DOHH2 (cell line): ENCODE measurements at regions not wholly inside any gene's neighbourhood (a gene's known extent, or its start where the extent isn't known, plus 50 kb on each side); places are given as distances from the start of the nearest gene placed in this dataset.

ENCODE experiments used
- H3F3A ChIP-seq: fragments of 200-600 bp; sonication (generic), shearing (Covaris generic); 2 replicates; pipeline ENCODE4 v1.6.0; 2016; ENCODE audit warnings: antibody characterized with exemption, mild to moderate bottlenecking; ENCODE audit not compliant: control insufficient read depth, insufficient read depth
- H3K27ac ChIP-seq: fragments of 200-600 bp; sonication (generic); 2 replicates; pipeline ENCODE4 v1.5.1; 2014; ENCODE audit warnings: low read depth, mild to moderate bottlenecking, low read length, moderate library complexity
- H3K27me3 ChIP-seq: fragments of 200-600 bp; sonication (generic); 2 replicates; pipeline ENCODE4 v1.6.1; 2014; ENCODE audit warnings: mild to moderate bottlenecking, low read length, mixed read lengths; ENCODE audit not compliant: control insufficient read depth
- H3K36me3 ChIP-seq: fragments of 200-600 bp; sonication (generic); 2 replicates; pipeline ENCODE4 v1.6.1; 2014; ENCODE audit warnings: mild to moderate bottlenecking, low read length, moderate library complexity, mixed read lengths; ENCODE audit not compliant: control insufficient read depth
- H3K4me1 ChIP-seq: fragments of 200-600 bp; sonication (generic); 2 replicates; pipeline ENCODE4 v1.6.1; 2014; ENCODE audit warnings: mild to moderate bottlenecking, low read length, mixed read lengths; ENCODE audit not compliant: control insufficient read depth
- H3K4me2 ChIP-seq: fragments of 200-600 bp; sonication (generic); 2 replicates; pipeline ENCODE4 v1.6.0; 2014; ENCODE audit warnings: mild to moderate bottlenecking, low read length, moderate library complexity
- H3K4me3 ChIP-seq: fragments of 200-600 bp; sonication (generic); 2 replicates; pipeline ENCODE4 v1.5.1; 2014; ENCODE audit warnings: mild to moderate bottlenecking, low read length, mixed read lengths
- H3K79me2 ChIP-seq: fragments of 200-600 bp; sonication (generic); 2 replicates; pipeline ENCODE4 v1.6.1; 2014; ENCODE audit warnings: mild to moderate bottlenecking, low read length, mixed read lengths; ENCODE audit not compliant: control insufficient read depth
- H3K9me2 ChIP-seq: fragments of 200-600 bp; sonication (generic); replicated peaks from 2 replicates; pipeline ENCODE4 v1.6.1; 2014; ENCODE audit warnings: mild to moderate bottlenecking, low read length, mixed read lengths; ENCODE audit not compliant: control insufficient read depth
- H3K9me3 ChIP-seq: fragments of 200-600 bp; sonication (generic); 2 replicates; pipeline ENCODE4 v1.6.1; 2014; ENCODE audit warnings: antibody characterized with exemption, low read length, mixed read lengths; ENCODE audit not compliant: control insufficient read depth, insufficient read depth
- H4K20me1 ChIP-seq: fragments of 200-600 bp; sonication (generic); 2 replicates; pipeline ENCODE4 v1.6.0; 2014; ENCODE audit warnings: low read depth, mild to moderate bottlenecking, antibody characterized with exemption, low read length, moderate library complexity; ENCODE audit not compliant: control insufficient read depth, insufficient read depth
- CTCF ChIP-seq: fragments of 200-600 bp; sonication (generic); IDR thresholded peaks from one replicate; pipeline ENCODE4 v1.5.1; 2014; ENCODE audit warnings: antibody characterized with exemption, mild to moderate bottlenecking, low read depth, low read length; ENCODE audit not compliant: poor library complexity, severe bottlenecking
- EZH2phosphoT487 ChIP-seq: fragments of 200-600 bp; sonication (generic); IDR thresholded peaks from 2 replicates; pipeline ENCODE4 v1.6.1; 2017; ENCODE audit warnings: borderline replicate concordance, mild to moderate bottlenecking, antibody characterized with exemption, low read length, moderate library complexity, mixed read lengths

GRCh38 chr5:158033076-158033475 is 174.1 kb upstream of the CLINT1 start:
- Histone ChIP-seq H3K9me2 (no peaks in the 10 kb centered on the region), H3K4me3 (no peak overlapping the region), H4K20me1 (no peaks in the 10 kb centered on the region), H3K79me2 (no peaks in the 10 kb centered on the region), H3K4me2 (no peak overlapping the region), H3K27ac (no peak overlapping the region), H3F3A (no peaks in the 10 kb centered on the region), H3K36me3 (no peaks in the 10 kb centered on the region), H3K4me1 (no peaks in the 10 kb centered on the region), H3K9me3 (peaks cover 15% of the 10 kb centered on the region), H3K27me3 (peaks cover 8% of the 10 kb centered on the region)
- TF ChIP-seq CTCF (no peak), EZH2phosphoT487 (no peak)

GRCh38 chr5:158032246-158032645 is 173.3 kb upstream of the CLINT1 start:
- H3K79me2 ChIP-seq, result no peaks in the 10 kb centered on the region
- H3K9me2 ChIP-seq, result no peaks in the 10 kb centered on the region
- no peaks in the 10 kb centered on the region for H4K20me1 ChIP-seq
- H3K9me3 ChIP-seq, result peaks cover 15% of the 10 kb centered on the region
- H3K4me1 ChIP-seq, result no peaks in the 10 kb centered on the region
- H3K4me2 ChIP-seq, result no peak overlapping the region
- no peak overlapping the region for H3K27ac ChIP-seq
- no peaks in the 10 kb centered on the region for H3K36me3 ChIP-seq
- no peaks in the 10 kb centered on the region for H3F3A ChIP-seq
- TF ChIP-seq EZH2phosphoT487, result no peak
- H3K4me3 ChIP-seq, result no peak overlapping the region
- H3K27me3 ChIP-seq, result peaks cover 16% of the 10 kb centered on the region

DNA sequence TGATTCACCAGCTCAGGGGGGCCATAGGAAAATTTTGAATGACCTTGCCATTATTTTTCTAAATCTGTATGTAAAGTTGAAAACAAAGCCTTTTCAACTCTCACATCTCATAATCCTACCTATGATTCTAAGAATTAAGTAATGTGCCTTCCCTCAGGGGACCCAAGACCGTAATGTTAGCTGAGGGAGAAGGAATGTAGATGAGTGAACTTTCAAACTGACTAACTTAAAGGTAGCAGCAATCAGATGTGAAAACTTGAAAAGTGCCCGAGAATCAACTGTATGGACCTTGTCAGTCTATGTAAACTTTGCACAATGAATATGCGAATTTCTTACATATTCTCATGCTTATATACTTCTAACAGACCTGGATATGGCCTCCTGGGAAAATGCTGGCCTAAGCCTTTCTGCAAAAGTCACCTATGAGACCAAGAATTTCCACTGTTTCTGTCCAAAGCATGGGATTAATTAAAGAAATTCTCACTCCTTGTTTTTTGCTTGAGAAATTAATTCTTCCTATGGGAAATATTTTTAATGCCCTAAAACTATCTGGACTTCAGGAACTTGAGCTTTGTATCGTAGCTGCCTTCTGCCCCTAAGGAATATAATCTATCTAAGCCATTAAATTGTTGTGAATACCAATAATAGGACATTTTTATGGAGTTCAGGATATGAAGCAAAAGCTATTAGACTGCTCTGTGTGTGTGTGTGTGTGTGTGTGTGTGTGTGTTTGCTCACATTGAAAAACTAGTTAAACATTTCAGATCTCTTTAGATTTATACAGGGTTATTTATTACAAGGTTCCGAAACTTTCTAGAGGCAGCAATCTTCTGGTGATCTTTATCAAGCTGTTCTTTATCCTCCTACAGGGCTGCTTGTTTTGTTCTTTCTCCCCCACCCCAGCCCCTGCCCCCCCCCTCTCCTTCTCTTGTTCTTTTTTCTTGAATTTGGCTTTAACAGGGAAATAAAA is 169.1 kb upstream of the CLINT1 start:
- Histone ChIP-seq H3K27me3 (peaks cover 22% of the 10 kb centered on the region), H3K9me2 (no peaks in the 10 kb centered on the region), H3K4me3 (no peak overlapping the region), H3K27ac (no peak overlapping the region), H3K4me1 (no peaks in the 10 kb centered on the region), H3K9me3 (no peaks in the 10 kb centered on the region; the same call in 1 of the 2 replicates), H4K20me1 (no peaks in the 10 kb centered on the region), H3K4me2 (no peak overlapping the region), H3K79me2 (no peaks in the 10 kb centered on the region), H3F3A (no peaks in the 10 kb centered on the region), H3K36me3 (no peaks in the 10 kb centered on the region)
- no peak for TF ChIP-seq EZH2phosphoT487
- TF ChIP-seq CTCF, result no peak
